ENCODE measurements at regions not wholly inside any gene's neighbourhood (a gene's known extent, or its start where the extent isn't known, plus 50 kb on each side); places are given as distances from the start of the nearest gene placed in this dataset.
"Not testable (repeated sequence)": the region's sequence is repeated elsewhere in the genome, so short reads cannot be mapped to it uniquely, and the experiment has no call there.

DNA sequence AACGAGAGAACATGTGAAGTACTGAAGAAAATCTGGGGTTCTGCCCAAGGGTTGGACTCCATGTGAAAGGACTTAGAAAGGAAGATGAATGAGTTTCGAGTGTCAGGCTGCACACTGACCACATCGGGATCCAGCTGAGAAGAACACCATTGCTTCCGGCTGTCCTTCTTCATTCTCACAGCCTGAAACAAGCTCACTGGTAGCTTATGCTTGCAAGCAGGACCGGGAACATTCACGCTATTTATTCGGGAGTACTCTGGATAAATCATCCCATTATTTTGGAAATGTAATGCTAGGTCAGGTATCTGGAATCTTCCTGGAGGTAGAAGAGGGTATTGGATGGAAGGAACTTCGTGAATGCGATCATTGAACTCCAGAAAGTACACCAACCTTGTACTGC lies 59.2 kb upstream of the TBL1X start:
- TF ChIP-seq, protein P1, sequence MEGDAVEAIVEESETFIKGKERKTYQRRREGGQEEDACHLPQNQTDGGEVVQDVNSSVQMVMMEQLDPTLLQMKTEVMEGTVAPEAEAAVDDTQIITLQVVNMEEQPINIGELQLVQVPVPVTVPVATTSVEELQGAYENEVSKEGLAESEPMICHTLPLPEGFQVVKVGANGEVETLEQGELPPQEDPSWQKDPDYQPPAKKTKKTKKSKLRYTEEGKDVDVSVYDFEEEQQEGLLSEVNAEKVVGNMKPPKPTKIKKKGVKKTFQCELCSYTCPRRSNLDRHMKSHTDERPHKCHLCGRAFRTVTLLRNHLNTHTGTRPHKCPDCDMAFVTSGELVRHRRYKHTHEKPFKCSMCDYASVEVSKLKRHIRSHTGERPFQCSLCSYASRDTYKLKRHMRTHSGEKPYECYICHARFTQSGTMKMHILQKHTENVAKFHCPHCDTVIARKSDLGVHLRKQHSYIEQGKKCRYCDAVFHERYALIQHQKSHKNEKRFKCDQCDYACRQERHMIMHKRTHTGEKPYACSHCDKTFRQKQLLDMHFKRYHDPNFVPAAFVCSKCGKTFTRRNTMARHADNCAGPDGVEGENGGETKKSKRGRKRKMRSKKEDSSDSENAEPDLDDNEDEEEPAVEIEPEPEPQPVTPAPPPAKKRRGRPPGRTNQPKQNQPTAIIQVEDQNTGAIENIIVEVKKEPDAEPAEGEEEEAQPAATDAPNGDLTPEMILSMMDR (IDR thresholded peaks at IDR 0.05) = not testable (repeated sequence)
- TF ChIP-seq POLR2A (IDR thresholded peaks at IDR 0.05) = not testable (repeated sequence)

Measured in body of pancreas (tissue), 4 donors.